GM18858 (cell line): ENCODE measurements at regions not wholly inside any gene's neighbourhood (a gene's known extent, or its start where the extent isn't known, plus 50 kb on each side); places are given as distances from the start of the nearest gene placed in this dataset.
A peak's percentile ranks its signal among the peaks of the same experiment; 100 is the strongest.

Source experiments
- ATAC-seq: cut with Tn5 transposase; IDR thresholded peaks from one replicate; pipeline ENCODE4 v1.9.1; 2021; ENCODE audit not compliant: unreplicated experiment

DNA sequence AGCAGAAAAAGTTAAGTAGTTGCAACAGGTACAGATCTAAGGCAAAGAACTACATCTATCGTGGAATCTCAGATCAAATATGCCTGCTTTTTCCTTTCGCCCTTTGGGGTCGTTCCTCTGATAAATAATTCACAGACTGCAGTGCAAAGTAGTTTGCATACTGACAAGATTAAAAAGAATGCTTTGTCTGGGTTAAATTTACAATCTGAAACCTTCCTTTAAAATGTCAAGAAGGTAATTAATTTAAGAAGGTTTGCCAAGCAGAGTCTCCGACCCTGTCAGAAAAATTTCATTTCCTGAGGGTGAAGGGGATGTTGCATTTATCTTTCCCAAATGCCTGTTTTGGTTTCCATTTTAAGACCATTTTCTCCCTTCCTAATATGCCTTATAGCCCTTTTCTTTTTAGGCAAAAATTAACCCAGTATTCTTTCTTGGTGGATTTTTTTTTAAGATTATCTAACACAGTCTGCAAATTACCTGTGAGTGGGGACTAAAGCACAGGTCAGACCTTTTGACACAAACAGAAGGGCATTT lies 406.9 kb downstream of the LRIG3 start:
- no peak for ATAC-seq

DNA sequence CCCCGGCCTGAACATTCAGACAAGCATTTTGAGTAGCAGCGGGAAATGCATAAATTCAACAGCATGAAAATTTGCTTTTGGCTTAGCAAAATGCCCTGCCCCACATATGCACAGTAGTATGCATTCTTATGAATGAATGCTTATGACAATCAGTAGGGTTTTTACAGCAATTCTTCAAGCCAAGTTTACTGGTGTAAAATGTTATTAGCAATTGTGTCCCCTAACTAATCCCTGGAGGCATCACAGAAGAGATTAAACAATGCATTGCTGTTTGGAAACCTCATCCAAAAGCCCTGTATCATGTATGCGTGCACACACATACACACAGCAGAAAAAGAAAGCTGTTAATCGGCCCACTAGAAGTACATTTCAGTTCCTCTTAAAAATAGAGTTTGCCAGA lies 406.5 kb downstream of the LRIG3 start:
- no peak for ATAC-seq

DNA sequence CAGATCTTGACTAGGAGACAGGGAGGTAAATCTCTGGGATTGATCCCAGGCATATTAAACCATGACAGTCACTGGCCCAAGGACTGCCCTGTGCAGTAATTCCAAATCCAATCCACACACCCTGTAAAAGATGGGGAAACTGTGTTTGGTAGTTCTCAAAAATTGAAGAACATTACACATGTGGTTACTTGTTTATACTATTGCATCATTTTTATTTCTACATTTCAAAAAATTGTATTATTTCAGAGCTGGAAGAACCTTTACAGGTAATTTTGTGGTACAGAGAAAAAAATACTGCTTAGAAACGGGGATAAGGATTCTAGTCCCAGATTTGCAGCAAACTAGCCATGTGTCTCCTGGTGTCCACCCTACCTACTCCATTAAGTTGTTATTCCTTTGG lies 400.5 kb downstream of the LRIG3 start:
- ATAC-seq = no peak

DNA sequence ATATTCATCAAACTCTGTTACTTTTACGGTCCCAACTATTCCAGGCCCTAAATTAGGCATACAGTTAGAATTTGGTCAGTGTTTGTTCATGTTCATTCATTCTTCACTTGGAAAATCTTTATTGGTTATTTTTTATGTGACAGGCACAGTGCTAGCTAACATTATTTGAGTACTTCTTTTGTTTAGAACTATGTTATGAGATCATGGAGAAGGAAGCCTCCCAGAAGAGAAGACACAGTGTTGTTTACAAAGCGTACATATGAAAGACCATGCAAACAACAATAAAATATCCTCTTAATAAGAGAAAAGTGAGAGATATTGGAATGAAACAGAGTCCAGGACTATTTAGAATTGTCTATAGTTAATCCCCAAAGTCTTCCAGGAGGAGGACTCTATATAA lies 399.2 kb downstream of the LRIG3 start:
- no peak for ATAC-seq

DNA sequence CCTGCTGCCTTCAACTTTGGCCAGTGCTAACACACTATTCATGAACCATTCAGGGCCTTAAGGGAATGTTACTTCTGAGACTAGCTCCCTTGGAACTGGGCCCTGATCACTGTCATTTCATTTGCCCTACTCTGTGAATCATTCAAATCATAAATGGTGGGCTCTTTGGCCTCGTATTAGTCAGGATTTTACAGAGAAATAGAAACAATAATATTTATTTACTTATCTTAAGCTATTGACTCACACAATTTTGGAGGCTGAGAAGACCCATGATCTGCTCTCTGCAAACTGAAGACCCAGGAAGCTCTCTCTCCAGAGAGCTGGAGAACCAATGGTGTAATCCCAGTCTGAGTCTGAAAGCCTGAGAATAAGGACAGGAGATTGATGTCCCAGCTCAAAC lies 398.5 kb downstream of the LRIG3 start:
- no peak for ATAC-seq

DNA sequence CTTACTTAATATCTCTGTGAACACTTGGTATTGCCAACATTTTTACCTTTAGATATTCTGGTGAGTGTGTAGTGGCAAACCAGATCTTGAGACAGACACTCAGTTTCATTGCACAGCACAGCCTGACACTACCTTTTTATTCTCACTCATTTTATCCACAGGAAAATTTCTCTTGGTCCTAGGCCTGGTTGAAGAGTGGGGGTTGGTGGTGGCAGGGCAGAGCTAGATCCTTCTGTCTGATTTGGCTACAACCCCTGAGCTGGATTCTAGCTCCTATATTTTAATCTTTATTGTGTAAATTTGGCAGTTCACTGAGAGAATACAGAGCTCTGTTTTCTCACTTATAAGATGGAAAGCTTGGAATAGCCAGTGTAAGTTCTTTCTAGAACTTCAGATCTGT lies 396.9 kb downstream of the LRIG3 start:
- ATAC-seq = no peak

DNA sequence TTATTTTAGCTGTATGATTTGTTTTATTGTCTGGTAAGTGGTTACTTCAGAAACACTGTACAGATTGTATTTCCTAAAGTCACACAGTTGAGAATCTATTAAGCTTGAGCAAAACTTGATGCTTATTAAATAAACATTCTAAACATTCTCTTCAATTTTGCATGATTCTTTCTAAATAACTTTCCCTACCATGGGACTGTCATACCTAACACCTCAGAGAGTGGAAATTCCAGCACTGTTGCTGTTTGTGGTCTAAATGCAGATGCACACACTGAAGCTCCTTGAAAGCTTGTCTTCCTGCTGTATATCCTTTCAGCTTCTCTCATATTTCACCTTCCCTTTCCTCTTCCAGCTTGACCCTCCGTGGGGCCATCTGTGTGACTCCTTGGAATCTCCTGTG lies 392.0 kb downstream of the LRIG3 start:
- no peak for ATAC-seq

DNA sequence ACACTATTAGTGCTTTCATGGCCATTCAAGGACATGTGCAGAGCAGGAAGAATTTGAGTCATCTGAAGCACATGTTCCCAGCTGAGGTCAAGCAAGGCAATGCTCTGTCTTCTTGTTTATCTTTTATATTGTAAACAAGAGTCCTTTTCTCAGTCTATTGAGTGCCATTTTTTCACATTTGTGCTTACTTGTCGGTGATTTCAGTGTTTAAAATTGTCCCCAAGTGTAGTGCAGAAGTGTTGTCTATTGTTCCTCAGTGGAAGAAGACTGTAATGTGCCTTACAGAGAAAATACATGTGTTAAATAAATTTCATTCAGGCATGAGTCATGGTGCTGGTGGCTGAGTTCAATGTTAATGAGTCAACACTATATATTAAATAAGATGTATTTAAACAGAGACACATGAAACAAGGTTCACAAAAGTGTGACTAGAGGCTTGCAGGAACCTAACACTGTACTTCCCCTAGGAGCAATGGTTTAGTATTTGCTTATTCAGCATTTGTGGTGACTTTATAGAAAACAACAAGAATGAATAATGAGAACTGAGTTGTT lies 391.1 kb downstream of the LRIG3 start:
- ATAC-seq = no peak

DNA sequence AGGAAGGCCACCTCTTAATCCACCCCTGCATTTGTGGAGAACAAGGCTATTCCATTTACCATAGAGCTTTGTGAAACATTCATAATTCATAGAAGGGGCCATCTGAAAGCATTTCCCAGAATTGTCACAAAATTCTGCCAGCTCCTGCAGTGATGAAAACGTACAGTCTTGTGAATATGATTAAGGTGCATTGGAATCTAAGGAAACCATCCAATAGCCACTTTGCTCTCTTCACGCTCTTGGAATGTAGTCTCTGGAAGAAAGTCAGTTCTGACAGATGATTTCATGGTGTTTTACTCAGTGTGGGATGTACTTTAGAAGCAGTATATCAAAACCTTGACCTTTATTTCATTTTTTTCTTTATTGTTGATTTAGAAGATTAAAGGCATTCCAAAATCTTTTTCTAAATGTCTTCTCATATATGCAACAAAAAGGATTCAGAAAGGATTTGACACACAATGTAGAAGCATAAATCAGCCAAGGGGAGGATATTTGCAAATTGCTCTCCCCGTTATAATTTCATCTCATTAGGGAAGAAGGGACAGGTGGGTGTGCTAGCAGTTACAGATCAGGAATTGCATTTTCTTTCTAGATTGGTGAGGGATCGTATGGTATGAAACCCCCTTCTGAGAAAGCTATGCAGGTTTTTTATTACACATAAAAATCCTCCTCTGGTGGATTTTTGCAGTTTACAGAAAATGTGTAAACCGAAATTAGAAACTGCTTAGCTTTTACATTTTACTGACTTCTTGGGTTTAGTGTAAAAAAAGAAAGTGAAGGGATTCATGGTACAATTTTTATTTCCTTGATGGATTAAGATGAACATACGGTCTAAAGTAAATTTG lies 390.2 kb downstream of the LRIG3 start:
- ATAC-seq = no peak

DNA sequence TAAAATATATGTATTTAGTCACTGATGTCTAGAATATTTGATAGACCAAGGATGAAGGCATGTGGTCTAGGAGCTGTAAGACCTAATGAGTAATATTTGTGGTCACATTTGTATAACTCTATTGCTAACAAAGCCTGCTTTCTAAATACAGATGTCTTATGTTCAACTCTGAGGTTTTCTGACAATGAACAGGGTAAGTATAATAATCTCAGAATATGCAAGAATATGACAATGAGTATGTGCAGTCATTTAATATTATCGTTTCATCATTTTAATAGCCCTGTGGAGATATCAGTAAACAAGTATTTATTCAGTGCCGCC lies 389.6 kb downstream of the LRIG3 start:
- no peak for ATAC-seq

DNA sequence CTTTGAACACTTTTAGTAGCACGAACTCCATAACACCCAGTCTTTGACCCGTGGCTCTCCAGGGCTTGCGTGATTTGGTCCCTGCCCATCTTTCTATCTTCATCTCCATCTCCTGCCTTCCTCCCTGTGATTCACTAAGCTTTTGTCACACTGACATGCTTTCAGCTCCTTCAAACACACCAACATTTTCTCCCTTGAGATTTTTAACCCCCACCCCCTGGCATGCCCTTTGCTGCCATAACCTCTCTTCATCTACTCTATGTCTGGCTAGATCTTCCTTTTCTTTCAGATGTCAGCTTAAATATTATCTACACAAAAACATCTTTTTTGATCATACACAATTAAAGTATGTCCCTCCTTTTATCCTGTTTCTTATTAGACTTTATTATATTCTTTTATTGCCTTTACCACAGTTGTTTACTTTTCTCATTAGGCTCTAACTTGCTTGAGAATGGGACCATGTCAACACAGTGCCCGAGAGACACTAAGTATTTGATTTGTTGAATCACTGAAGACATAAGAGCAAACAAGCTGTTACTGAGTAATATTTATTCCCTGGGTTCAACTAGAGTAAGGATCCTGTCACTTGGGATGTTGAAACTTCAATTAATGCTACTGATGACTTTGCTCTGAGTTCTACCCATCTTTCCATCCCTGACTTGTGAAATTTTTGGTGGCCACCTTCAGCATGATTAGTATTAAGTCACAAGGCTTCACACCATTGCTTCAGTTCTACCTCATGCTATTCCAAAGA lies 387.3 kb downstream of the LRIG3 start:
- no peak for ATAC-seq

DNA sequence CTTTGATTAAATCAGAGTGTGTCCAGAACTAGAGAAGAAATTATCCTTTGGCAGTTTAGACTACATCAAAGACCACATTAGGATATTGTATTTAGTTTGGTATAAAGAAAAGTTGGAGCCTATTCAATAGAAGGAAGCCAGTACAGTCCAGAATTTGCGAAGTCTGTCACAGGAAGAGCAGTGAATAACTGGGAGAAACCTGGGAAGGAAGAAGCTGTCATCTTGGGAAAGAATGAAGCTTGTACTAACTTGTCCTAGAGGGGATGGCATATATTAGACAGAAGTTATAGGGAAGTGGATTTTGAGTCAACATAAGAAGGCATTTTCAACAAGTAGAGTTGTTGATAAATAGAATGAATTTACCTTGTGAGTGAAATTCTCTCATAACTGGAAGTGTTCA lies 386.7 kb downstream of the LRIG3 start:
- ATAC-seq = no peak

DNA sequence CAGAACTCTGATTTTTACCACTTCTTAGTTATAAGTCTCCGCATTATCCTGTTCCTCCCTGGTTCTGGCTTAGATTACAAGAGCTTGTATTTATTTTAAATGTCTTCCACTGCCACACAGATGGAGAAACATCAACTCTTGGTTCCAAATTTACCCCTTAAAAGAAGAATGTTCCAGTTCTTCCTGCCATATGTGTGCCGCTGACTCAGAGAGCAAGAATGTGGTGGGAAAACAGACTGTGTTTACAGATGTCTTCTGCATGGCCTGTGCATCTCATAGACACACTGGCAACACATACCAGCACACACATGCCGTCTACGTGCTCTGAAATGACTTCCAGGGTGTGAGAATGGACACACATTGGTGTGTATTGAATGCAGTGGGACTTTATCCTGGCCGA lies 383.0 kb downstream of the LRIG3 start:
- ATAC-seq = no peak

DNA sequence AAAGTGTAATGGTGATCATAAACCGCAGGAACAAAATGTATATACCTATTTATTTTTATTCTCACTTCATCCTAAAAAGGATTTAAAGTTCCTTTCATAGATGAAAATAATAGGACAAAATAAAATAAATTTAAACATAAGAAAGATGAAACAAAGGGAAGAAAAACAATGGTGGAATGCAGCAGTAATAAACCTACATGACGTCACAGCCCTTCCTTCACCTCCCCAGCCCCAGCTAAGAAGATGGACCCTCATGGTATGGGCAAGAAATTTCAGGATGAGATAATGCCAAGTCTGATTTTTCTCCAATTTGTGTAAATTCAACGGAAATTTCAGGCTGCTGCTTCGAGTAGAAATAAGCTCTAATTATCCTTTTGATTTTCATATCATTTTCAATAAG lies 381.0 kb downstream of the LRIG3 start:
- no peak for ATAC-seq

DNA sequence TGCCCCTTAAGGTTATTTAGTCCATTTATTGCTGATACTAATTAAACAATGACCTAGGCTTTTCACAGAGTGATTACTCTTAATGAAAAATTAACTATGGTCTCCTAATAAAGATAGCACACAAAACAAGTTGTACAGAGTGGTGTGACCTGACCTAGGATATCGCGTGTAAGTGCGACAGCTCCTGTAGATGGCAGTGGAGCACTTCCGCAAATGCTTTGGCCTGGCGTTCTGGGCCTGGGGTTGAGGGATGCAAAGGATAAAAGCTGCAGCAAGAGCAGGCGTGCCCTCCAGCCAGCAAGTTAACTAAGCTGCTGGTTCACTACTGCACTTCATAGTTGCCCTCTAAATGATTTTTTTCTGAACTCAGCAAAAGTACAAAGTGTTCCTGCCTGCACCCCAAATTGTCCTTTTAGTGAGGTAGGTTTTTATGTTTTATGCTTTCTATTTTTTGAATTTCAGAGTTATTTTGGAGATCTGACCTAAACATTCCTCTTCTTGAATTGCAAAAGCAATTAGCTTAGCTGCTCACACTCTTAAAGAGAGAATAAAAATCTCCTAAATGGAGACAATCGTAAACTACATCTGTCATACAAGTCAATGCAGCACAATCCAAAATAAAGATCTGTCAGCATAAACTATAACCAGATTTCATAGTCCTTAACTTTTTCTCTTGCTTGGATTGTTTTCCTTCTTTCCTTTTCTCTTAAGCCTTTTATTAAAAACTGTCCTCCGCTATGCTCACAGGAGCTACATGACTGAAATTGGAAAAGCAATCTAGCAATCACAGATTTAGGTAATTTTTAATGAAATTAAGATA lies 379.6 kb downstream of the LRIG3 start:
- peak; percentile 79 for ATAC-seq

DNA sequence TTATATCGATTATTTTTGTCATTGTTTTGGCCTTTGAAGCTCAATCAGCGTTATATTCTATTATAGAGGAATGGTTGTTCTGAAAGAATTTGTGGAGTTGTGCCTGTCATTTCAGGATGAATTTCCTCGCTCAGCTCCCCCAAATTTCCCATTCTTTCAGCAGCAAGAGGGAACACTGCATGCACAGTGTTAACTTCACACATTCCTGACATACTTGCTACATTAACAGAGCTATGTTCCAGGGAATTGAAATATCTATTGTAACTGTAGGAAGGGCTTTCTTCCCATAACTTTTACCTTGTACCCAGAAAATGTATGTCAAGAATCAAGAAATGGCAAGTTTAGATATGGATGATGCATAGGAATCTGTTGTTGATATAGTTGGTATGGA lies 379.0 kb downstream of the LRIG3 start:
- ATAC-seq = no peak

DNA sequence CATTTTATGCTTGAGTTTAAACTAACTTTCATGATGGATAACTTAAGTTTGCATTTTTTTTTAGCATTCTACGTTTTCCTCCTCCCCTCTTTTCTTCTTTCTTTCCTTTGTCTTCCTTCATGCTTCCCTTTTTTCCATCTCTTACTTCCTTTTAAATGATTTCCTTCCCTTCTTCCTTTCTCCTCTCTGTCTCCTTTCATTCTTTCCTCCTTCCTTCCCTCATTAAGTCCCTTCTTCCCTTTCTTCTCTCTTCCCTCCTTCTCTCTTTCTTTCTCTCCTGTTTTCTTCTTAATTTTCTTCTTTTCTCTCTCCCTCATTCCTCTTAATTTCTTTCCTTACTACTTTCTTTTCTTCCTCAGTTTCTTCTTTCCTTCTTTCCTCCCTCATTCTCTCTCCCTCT lies 376.0 kb downstream of the LRIG3 start:
- no peak for ATAC-seq

DNA sequence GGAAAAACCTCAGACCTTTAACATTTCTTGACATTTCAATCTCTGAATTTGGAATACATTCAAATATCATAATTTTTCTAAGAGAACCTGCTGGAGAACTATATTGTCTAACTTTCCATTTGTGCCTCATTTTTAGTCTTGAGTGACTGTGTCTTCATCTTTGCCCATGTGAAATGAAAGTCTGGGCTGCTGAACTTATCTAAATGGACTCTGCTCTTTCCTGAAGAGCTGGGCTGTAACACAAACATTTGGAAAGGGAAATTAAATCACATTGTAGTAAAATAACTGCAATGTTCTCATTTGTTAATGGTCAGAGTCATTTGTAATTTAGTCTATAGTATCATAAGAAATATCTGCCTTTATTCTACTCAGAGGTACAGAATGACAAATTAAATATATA lies 373.1 kb downstream of the LRIG3 start:
- ATAC-seq = no peak

DNA sequence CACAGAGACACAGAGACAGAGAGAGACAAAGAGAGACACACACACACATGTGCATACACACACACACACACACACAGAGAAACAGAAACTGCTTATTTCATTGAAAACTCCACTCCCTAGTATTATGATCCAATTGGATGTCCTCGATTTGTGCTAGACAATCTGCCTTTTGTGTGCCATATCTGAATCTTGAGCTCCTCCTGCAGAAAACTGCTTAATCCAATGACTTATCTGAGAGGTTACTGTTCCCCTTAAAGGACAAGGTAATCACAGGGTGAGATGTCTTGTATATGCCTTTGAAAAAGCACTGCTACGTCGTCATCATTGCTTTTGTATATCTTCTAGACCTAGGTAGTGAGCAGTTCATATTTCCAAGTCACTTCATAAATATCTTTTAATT lies 371.5 kb downstream of the LRIG3 start:
- ATAC-seq = no peak

DNA sequence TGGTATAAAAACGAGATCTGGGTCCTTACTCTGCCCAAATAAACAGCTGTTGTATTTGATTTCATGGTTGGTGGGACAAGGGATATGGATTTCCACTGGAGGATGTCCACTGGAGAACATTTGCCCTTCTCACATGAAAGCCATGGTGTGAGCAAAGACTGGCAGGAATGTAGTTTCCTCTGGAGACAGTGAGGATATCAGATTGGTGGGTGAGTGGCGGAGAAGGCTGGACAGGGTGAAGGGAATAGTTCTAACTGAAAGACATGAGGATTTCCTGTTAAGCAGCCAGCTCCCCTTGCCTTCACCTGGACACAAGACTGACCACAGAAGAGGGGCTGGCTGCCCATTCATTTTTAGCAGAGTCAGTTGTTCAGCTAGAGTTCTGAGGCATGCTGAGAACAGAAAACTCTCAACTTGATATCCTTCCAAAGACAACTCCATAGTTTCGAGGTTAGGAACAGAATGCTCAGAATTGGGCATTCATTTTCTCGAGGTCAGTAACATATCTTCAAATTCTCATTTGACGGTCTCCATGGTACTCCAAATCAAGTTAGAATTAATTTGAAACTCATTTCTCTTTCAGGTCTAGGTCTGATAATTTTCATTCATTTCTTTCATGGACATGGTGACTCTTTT lies 365.7 kb downstream of the LRIG3 start:
- ATAC-seq = no peak

DNA sequence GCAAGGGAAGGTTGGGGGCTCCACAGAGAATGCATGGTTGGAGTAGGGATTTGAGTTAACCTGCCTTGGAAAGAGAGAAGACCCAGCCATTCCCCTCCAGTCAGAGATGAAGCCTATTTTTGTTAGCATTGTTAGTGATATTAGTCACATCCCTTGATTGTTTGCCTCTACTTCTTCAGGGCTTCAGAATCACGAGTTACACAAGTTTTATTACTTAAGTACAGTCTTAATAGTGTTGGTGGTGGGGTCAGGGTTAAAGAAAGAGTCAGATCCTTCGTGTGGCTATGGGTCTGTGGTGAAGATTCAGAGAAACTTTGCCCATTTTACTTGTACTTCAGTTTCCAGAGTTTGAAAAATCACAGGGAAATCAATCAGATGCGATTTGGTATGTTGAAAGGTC lies 363.1 kb downstream of the LRIG3 start:
- ATAC-seq = no peak
